HG03575 (cell line): ENCODE measurements at regions not wholly inside any gene's neighbourhood (a gene's known extent, or its start where the extent isn't known, plus 50 kb on each side); places are given as distances from the start of the nearest gene placed in this dataset.

Experiments
- ATAC-seq: cut with Tn5 transposase; IDR thresholded peaks from one replicate; pipeline ENCODE4 v1.9.1; 2021; ENCODE audit not compliant: unreplicated experiment, insufficient number of reproducible peaks, low FRiP score; ENCODE audit errors: extremely low read depth

DNA sequence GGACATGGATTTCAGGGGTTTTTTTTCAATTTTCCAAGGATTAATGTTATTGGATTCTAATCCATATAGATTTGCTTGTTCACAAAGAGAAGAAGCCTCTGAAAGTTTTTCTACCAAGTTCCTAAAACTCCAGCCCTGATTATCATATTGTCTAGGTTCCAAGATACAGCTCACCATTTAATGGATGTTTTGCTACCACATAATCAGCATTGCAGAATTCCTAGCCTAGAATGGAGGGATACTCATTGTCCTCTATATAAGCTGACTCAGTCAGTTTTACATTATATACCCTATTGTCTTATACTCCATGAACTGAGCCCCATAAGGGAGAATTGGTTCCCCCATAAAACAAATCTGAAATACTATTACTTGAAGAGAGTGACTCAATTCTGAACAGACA, 664.7 kb upstream of the FAM241A start:
- no peak for ATAC-seq

DNA sequence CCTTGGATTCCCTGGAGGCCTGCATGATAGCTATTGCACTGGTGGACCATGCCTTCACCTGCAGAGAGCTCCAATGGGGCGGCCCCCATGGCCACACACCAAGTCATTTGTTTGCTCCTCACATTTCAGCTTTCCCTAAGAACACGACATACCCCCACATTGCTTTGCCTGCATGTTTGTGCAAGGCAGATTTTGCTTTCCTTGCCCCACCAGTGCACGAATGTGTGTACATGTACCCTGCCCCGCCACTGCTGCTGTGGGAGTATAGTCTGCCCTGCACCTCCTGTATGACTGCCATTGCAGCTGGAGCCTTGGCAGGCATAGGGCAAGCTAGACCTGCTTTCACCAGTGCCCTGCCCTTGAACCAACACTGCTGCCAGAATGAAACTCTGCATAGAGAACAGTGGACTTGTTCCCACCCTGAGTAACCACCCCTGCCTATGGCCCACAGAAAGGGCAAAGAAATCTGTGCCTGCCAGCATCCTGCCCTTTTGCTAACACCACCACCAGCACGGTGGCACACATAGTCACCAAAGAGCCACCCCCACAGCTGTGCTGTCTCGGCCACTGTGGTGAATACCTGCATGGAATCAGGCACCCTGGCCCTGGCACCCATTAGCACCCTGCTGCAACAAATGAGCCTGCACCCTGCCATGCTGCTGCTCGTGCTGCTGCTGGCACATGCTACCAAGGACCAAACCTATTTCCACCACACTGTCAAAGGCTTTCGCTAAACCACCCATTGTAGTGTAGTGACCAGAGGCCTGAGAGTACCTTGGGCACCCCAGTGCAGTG, 661.7 kb upstream of the FAM241A start:
- ATAC-seq: no peak

DNA sequence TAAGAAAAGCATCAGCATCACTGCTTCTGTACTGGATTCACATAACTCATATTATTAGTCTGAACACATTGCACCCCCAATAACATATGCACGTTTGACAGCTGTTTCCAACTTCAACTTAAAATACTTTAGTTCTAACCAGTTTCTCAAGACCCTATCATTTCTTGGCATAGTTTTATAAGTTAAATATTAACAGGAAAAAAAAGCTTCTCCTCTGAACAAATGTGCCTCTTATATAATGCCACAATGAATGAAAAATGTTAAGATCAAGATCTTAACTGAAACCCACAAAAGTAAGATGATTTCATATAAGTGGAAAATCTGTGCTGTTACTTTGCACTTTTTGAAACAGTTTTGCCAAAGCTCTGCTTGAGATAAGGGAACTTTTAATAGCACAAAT, 652.8 kb upstream of the FAM241A start:
- no peak for ATAC-seq

DNA sequence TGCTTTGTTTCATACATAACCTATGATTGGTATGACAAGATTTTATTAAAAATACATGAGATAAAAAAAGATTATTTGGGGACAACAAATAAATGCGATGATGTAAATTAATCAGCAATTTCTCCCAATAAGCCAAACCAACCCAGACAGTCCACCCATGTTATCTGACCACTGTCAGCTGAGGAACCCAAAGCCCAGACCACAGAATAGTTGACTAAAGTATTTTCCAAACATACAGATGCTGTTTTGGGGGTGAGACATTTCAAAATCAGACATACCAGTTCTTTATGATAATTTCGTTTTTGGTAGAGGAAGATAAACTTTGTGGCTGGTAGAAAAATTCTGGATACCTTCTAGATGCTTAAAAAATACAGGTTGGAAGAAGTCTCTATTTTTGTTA, 650.8 kb upstream of the FAM241A start:
- ATAC-seq: no peak

DNA sequence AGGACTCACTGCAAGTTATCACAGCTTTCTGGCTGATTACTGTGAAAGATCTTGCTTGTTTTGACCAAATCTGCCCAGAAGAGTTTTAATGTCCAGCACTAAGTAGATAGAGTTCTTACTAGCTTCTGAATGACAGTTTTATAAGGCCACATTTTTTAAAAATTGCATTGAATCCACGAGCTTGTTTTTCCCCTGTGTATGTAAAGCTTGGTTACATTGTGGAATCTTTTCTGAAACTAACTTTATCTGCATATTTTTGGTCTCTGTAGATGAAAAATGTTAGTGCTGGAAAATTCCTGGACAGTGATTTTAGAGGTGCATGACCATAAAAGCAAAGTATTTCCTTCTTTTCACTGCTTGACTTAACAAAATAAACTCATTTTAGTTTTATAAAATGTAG, 650.3 kb upstream of the FAM241A start:
- no peak for ATAC-seq

DNA sequence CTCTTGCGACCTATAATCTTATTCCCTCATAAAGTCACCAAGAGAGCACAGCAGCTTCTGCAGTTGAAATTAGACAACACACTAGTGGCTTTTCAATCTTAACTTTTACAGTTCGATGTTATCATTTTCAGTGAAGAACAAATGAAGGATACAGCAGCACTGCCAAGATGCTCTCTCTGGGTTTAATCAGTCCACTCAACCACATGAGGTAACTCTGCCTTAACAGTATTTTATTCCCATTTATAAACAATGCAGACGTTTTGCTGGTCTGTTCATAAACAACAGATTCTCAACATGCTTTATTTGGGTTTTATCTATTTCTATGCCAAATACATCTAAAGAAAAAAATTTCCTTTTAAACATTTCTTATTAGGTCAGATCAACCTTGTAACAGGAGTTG, 646.0 kb upstream of the FAM241A start:
- no peak for ATAC-seq

DNA sequence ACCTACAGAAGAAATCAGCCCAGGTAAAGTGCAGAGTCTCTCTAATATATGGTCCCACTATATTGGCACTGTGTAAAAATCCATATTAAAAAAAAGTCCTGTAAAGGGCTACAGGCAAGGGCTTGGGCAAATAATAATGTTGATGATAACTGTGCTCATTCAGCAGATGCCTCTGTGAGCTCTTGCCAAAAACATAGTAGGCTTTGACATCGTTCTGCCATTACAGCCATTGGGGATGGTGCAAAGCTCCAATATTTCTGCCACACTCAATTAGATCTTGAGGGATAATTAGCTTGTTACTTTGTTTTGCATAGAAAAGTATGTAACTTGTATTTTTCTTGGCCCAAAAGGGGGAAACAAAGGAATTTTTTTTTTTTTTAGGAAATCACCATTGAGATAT, 645.5 kb upstream of the FAM241A start:
- no peak for ATAC-seq

DNA sequence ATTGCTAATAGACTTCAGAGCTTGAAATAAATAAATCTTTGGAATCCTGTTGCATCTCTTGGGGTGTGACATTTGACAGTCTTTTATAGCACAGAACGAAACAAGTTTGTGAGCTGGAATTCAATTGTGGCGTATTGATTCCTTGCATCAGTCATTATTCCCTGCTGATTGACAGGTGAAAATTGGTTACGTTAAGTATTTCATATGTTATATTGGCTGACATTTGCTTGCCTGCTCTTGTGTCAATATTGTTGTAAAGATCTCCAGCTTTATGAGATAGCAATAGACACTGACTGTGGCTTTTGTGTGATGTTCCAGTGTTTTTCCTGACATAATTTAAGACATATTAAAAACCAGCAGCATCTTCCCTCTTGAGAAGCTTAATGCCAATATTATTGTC, 644.4 kb upstream of the FAM241A start:
- ATAC-seq: no peak

DNA sequence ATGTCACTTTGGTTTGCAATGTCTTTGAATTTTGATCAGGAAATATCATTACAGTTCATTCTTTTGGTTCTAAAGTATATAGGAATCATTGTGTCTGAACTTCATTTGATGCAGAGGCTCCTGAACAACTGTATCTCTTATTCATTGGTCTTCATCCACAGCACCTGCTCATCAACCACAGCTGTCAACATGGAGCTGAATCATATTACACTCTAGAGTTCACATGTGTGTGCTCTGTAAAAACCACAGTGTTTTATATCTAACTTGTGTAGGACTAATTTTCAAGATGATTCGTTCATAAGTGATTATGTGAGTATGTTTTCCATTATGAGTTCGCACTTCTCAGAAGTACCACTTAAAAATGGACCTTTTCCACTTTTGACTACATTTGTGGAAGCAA, 643.3 kb upstream of the FAM241A start:
- ATAC-seq: no peak

DNA sequence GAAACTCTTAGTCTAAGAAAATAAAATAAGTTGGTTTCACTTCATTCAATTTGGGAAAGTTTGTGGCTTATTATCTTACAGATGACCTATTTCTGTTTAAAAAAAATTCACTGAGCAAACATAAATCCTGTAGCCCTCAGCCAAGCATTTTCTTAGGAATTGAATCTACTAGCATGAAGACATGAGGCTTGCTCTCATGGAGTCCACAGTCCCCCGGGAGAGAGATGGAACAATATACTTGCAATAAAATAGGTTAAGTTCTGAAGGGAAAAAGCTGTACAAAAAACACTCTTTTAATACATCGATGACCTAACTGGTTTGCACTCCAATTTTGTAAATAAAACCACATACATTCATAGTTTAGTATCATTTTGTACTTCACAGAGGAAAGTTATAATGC, 642.6 kb upstream of the FAM241A start:
- no peak for ATAC-seq

DNA sequence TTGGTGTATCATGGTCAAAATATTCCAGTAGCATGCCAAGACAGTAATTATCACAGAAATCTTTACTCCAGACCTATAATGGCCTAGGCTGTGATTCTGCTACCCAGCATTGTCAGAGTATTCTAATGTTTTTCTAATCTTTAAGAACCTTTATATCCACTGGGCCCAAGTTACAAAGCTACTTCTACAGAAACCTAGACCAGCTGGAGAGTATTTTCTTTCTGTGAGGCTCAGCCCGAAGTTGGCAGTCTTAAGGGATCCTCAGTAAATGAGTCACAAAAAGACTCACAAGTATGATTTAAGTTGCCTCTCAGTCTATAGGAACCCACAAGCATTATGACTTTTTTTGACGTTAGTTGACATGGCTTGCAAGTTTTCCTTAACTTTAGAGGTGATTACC, 638.5 kb upstream of the FAM241A start:
- no peak for ATAC-seq

DNA sequence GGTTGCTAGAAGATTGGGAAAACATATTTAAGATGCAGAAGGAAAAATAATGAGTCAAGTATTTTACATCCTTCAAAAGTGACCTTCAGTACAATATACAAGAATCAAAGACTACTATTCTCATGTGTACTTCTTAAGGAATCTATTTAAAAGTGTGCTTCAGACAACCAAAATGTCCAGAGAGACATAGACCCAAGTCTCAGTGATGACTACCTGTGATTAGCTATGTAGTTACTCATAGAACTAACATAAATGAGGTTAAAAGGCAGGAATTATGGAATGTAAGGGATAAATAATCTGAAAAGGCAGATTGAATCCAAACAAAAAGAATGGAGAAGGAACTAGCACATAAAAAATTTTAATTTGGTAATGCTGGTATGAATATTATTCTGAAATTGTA, 634.7 kb upstream of the FAM241A start:
- no peak for ATAC-seq

DNA sequence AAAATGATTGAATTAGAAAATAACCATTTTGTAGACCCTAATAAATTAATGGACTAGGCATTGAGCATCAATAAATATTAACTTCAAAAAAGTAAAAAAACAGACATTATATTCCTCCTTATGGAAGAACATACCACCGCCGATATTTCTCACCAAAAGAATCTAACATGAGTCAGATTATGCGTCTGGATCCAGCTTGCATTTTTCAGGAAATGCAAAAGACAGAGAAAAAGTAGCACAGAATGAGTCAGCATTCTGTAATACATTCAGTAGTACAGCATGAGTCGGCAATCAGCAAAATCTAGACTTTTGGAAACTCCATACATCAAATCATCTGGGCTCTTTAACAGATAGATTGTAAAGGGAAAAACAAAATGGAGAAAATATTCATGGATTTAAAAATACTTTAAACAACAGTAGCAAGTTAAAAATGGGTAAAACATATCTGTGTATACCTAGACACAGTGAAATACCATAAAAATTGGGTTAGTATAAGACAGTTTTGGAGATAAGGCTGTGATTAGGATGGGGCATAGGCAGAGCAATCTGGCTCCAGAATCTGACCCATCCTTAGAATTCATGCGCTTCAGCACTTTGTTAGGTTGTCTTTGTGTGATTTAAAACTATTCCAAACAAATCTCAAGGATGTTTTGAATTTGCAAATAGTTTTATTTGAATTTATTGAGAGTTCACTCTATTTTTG, 633.0 kb upstream of the FAM241A start:
- no peak for ATAC-seq

DNA sequence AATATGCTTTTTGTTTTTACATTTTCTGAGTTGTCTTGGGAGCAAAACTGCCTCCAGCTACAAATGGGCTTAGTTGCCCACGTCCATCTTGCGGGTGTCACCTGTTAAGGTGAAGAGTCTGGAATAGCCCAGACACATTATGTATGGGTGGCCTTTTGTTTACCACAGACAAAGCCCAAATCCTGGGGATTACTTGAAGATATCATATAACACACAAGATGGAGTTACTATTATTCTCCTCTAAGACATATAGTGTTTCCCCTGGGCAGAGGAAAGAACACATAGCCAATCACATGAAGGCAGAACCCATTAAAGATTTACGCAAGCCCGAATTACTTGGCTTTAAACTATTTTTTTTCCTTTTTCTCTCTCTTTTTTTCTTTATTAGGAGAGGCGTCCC, 625.6 kb upstream of the FAM241A start:
- ATAC-seq: no peak

DNA sequence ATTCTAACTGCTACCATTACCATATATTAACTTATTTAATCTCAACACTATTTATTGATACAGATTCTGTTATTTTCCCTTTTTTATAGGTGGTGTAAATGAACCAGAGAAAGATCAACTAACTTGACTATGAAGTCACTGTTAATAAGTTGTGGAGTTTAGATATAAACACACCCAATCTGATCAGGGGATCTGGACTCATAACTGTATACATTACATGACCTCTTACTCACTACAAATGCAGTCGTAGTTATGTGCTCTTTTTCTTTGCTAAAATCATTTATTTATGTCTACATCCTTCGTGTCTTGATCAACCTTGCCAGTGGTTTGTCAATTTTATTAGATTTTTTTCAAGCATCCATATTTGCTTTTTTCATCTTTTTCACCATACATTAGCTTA, 614.8 kb upstream of the FAM241A start:
- ATAC-seq: no peak

DNA sequence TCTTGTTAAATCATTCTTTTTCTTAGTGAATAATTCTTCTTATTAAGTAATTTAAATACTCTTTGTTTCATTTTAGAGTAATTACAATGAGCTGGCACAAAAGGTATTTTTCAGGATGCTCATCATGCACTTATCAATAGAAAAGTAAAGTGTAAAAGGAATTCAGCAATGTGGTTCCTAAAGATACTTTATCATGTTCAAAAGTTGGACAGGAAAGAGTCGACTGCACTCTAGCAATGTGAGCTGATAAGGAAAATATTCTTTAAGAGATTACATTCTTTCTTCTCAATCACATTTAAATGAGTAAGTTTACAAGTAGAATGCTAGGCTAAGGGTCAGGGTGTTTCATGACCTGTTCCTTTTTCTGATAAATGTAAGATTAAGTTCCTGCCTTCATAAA, 609.5 kb upstream of the FAM241A start:
- ATAC-seq: no peak

DNA sequence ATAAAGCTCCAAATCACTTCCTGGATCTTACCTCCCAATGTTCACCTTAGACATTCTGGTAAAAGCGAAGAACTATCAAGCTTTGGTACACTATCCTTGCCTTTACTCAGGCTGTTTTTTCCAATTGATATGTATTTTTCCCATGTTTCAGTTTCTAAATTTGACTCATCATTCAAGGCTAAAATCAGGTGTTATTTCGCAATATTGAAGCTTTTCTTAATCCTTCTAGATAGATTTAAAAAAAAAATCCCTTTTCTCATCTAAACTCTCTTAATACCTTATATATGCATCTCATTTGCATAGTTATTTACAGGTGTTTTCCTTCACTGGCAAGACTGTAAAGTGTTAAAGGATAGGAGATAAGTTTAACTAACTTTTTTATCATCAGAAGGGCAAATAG, 608.1 kb upstream of the FAM241A start:
- no peak for ATAC-seq

DNA sequence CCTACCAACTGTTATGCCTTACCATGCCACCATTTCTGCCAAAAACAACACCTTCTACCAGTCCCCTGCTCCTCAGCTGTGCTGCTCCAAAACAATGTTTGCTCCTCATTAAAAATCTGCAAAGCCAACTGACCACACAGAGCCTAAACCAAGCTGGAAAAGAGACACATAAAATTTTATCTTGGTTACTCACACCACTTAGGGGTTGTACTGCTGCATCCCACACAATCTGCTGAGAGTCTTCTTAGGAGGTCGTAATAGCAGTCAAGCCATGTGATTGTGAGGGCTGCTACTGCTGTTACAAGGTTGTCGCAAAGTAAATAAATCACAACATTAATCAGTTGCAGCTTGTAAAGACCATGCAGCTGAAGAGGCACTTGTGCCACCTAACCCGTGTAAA, 607.4 kb upstream of the FAM241A start:
- ATAC-seq: no peak

DNA sequence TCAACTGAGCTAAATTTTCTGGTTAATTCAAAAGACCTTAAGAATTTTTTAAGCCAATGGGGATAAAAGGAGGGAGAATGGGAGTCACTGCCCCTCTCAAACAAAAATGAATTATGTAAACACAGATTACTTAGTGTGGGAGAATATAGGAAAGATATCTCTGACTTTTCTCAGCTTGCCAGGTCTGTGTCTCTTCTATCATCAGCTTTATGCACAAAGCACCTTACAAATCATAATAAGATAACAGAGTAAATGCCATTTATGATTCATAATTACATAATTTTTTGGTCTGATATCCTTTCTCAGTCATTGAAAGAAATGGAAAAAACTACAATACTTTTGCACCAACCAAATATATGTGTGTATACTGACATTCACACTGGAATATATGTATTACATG, 604.6 kb upstream of the FAM241A start:
- no peak for ATAC-seq

DNA sequence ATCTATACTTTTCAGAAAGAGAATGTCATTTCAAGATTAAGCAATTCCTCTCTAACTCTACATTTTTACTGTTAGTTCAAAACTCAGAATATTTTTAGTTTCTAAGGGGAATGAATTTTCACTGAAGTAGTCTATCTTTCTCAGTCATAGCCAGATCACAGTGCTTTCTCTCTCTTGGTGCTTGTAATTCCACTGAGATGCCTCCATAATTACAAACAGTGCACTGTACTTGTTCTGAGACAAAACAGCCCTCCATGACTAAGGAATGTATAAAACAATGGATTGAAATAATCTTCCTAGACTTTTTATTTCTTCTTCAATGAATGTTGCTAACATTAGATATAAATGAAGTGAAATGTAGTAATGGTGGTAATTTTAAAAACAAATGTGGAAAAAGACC, 603.2 kb upstream of the FAM241A start:
- no peak for ATAC-seq

DNA sequence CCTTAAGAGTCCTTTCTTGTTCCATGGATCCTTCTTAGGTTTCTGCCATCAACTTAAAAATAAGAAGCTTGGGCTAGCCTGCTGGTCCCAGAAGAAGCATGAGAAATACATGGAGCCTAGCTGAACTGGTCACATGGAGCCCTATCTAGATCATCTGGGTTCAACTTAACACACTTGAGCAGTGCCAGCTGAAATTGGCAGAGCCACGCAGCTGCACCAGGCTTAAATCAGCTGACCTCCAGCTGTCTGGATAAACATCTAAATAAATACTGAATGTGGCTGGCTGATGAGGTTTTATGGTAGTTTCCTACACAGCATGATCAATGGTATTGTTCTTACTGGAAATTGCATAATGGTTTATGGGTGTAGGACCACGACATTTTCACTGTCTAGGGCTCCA, 598.4 kb upstream of the FAM241A start:
- no peak for ATAC-seq
